Dermis microvascular lymphatic vessel endothelial cell (primary cell): ENCODE measurements at regions not wholly inside any gene's neighbourhood (a gene's known extent, or its start where the extent isn't known, plus 50 kb on each side); places are given as distances from the start of the nearest gene placed in this dataset.
"Not testable (repeated sequence)": the region's sequence is repeated elsewhere in the genome, so short reads cannot be mapped to it uniquely, and the experiment has no call there.

Experiments
- DNase-seq, 2 donors: peaks; one replicate each; pipeline versions ENCODE4 v3.0.0 to v3.0.0-alpha.2; 2010; ENCODE audit warnings: low read depth in 2 of 2

DNA sequence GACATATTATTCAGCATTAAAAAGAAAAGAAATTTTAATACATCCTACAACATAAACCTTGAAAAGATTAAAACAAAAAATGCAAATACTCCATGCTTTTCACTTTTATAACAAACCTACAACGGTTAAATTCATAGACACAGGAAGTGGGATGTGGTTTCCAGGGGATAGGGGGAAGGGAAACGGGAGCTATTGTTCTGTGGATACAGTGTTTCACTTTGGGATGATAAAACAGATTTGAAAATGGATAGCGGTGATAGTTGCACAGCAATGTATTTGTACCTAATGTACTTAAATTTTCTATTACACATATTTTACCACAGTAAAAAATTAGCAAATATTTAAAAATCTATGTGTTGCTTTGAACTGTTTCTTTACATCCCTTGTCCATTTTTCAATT is 368.0 kb downstream of the CDY2B start:
- not testable (repeated sequence) for DNase-seq

DNA sequence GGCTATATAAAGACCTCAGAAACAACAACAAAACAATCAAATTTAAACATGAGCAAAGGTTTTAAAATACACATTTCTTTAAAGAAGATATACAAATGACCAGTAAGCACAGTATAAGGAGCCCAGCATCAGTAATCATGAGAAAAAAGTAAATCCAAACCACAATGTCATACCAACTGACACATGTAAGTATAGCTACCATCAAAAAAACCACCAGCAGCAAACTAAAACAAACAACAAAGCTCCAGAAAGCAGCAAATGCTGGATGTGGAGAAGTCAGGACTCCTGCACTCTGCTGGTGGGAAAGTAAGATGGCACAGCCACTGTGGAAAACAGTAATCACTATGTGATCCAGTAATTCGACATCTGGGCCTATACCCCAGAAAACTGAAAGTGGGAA is 368.5 kb downstream of the CDY2B start:
- not testable (repeated sequence) for DNase-seq

DNA sequence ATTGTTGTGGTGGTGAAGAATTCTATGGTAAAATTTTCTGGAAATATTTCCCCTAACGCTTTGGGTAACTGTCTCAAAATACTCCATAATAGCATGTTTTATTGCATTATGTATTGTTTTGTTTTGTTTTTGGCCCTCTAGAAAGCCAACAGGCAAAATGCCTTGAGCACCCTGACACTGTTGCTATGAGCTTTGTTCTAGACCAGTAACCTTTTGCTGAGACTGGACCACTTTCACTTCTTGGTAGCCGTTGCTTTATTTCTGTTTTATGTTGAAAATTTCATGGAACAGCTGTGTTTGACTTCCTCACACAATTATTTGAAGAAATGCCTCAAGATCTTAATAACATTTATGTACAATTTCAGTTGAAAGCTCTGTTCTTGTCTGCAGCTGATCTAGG is 374.2 kb downstream of the CDY2B start:
- not testable (repeated sequence) for DNase-seq

DNA sequence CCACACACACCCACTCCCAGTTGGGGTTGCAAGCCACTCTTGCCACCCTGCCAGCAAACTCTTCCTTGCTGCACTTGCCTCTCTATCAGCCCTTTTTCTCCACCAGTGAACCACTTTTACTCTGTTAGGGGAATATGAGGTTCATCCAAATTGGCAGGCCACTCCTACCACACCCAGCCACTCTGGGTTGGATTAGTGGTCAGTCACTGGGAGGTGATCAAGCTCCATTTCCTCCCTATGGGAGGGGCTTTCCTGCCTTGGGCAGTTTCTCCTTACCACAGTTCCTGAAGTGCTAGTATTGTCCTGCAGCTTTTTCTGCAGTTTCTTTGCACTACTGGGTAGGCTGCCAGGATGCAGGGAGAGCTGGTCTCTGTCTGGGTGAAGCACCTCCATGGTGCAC is 395.3 kb downstream of the CDY2B start:
- not testable (repeated sequence) for DNase-seq

DNA sequence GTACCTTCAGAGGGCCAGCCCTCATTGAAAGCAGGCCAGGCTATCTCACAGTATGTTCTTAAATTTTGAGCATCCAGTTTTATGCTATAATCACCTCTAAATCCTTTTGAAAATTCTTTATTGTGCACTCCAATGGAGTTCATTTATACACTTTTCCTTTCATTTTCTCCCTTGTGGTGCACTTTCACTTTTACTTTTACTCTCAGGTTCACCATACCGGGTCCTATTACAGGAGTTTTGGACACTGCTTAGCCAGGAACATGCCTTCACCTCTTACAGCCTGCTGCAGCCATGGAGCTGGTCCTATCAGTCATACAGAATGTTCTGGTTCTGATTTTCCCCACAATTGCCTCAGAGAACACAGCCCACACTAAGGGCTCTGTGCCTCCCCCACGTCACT is 395.9 kb downstream of the CDY2B start:
- DNase-seq, result not testable (repeated sequence)

DNA sequence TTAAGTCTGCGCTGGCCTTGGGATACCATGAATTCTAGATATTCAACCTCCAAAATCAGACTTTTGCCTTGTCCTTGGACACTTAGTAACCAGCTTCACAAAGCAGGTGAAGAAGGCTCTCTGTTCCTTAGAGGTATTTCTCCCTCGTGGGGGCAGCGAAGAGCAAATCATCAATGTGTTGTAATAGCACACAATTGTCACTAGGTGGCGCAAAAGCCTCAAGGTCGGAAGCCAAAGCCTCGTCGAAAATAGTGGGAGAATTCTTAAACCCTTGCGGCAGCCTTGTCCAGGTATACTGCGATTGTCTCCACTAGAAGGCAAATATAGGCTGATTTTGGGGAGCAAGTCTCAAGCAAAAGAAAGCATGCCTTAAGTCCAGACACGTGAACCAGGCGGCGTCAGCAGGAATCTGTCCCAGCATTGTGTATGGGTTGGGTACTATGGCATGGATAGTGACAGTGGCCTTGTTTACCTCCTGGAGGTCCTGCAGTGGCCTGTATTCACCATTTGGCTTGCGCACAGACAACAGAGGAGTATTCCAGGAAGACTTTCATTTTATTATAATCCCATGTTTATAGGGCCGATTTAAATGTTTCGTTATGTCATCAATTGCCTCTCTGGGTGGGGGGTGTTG is 398.5 kb downstream of the CDY2B start:
- DNase-seq, result not testable (repeated sequence)

DNA sequence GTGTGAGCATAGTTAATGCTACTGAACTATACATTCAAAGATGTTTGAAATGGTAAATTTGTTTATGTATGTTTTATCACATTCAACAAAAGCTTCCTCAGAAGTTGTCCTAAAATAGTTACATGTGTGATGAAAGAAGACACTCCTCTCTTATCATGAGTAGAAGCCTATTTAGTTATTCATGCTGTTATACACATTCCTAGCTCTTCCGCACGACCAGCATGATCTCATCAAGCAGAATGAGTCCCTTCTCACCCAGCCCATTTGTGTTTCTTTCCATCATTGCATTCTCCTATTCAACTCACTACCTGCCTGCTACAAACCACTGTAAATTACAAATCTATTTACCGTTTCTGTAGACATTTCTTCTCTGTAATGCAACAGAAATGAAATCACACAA is 408.0 kb downstream of the CDY2B start:
- DNase-seq, result not testable (repeated sequence)

DNA sequence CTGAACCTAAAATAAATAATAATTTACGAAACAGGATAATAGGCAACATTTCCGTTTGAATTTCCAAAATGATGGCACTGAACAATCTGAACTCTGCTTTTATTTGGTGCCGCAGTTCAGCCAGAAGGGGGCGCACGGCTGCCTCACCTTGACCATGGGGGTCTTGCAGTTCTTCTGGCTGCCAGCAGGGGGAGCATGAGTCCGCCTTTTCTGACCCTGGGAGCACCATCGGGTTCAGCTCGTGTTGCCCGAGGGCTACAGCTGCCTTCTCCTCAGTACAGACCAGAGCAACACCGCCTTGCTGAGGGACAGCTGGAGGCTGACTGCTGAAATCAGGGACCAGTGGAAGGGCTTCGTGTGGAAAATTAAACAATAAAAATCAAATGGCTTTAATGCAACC is 420.3 kb downstream of the CDY2B start:
- not testable (repeated sequence) for DNase-seq

DNA sequence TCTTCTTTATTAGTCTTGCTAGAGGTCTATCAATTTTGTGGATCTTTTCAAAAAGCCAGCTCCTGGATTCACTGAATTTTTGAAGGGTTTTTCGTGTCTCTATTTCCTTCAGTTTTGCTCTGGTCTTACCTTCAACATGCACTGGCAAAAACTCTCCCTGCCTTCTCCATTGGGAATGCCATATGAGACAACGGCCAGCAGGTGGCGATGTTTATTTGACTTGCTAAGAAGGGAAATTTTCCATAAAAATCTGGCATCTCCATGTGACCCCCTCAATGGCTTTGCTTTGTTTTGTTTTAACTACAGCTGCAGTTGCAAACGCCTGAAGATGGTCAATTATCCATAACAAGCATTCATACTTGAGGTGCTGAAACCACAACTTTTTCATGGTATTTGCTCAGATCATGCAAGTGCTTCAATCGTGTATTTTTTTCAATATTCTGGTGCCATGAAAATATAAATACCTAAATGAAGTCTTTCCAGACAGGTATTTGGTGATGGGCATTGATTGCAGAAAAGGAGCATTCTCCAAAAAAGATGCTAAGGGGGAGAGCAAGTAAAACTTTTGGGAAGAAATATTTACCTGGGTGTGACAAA is 449.4 kb downstream of the CDY2B start:
- DNase-seq, result peak in 1 of 2 donors; percentile 6

DNA sequence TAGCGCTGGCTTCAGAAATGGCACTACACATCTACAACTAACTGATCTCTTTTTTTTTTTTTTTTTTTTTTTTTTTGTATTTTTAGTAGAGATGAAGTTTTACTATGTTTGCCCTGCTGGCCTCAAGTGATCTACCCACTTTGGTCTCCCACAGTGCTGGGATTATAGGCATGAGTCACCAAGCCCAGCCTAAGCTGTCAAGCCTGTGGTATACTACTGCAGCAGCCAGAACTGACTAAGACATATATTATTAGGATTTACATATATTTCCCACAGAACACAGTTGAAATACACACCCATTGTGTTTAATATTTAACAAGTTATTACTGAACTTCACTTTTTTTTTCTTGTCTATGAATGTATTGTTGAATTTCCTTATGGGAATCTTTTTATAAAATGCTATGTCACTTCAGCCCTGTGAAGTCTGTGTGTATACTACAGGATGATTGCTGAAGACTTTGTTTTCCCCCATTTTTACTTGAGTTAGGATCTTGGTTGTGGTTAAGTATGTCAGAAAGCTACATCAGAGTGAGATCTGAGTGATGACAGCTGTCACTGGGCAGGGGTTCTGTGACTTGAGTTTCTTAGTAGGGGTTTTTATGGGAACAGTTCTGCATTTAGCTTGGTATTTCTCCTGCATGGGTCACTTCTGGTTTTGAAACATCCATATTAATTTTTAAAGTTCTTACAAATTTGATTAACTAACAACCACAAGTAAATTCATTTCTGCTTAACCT is 481.5 kb downstream of the CDY2B start:
- DNase-seq, result no peak

DNA sequence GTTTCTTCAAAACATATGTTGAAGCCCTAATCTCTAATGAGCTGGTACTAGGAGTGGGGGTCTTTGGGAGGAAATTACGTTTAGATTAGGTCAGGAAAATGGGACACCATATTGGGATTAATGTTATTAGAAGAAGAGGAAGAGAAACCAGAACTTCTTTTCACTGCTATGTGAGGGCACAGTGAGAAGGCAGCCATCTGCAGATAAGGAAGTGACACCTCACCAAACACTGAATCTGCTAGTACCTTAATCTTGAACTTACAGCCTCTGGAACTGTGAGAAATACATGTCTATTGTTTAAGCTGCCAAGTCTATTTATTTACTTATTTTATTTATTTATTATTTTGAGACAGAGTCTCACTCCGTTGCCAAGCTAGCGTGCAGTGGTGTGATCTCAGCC is 482.4 kb downstream of the CDY2B start:
- no peak for DNase-seq

DNA sequence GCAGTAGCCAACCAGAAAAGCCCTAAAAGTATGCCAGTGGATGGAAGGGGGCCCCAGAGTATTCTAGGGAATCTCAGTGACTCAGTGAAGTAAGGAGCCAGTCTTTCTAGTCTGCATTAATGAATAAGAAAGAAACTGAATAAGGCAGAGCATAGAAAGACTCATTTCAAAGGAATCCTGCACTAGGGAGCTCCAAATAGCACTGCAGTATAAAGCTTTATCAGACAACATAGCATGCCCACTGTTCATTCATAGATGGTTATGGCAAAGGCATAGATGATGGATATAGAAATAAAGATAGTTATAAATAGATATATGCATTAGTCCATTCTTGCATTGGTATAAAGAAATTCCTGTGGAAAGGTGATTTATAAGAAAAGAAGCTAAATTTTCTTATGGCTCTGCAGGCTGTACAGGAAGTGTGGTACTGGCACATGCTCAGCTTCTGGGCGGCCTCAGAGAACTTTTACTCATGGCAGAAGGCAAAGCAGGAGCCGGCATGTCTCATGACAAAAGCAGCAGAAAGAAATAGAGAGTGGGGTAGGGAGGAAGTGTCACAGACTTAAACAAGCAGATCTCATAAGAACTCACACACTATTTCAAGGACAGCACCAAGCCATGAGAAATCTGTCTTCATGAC is 498.5 kb downstream of the CDY2B start:
- DNase-seq, result no peak

DNA sequence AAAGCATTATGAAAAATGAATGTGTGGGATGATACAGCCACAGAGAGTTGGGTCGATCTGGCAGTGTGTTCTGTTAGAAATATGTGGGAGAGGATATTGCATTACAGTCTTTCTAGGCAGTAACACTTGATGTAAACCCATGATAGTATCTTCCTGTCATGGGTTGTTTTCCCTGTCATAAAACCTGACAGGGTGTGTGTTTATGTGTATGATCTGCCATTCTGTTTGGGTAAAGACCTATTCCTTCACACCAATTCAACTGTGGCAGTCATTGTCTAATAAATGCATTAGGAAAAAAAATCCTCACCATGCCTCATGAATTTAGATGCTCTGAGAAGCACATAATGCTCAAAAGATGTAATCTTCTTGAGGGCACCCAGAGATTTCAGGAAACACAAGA is 501.7 kb downstream of the CDY2B start:
- no peak for DNase-seq

DNA sequence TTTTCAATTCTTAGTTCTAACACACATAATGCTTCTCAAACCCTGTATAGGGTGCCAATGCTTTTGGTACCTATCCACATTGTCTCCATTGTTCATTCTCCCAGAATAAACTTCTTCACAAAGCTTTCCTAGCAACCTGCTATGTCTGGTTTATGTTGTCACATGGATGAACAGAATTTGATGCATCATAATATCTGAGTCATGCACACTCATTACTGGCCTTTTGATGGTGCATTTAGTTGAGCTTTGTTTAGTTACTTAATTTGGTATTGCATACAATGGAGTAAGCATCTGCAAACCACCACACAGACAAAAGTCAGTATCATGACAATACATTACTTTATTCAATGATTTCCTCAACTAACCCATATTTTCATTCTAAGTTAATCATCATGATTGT is 511.6 kb downstream of the CDY2B start:
- no peak for DNase-seq

DNA sequence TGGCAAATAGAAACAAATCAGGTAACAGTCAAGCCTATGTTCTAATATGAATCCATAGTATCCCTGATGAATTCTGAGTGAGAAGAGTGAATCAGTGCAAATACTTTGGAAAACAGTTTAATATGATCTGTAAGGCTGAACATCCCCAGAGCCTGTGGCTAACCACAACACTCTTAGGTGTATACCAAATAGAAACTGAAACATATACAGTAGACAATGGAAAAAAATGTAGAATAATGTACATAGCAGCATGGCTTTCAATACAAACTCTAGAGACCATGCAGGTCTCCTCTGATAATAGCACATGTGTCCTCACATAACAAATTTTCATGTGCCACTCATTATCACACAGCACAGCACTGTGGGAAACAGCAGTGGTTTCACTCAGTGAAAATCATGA is 513.6 kb downstream of the CDY2B start:
- no peak for DNase-seq

DNA sequence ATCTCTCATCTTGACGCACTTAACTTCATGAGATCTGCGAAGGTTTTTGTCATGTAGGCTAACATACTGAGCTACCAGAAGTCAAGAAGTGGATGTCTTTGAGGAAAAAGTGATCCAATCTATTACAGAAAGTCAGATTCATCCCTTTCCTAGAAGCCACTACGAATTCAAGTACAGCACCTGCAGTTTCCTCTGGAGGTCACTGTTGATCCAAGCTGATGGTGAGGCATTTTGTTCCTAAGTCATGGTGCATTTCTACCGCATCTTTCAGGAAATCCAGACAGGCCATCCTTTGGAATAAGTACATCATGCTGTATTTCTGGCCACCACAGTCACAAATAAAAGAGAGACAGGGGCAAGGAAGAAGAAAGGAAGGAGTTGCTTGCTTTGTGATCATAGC is 541.0 kb downstream of the CDY2B start:
- DNase-seq, result no peak

DNA sequence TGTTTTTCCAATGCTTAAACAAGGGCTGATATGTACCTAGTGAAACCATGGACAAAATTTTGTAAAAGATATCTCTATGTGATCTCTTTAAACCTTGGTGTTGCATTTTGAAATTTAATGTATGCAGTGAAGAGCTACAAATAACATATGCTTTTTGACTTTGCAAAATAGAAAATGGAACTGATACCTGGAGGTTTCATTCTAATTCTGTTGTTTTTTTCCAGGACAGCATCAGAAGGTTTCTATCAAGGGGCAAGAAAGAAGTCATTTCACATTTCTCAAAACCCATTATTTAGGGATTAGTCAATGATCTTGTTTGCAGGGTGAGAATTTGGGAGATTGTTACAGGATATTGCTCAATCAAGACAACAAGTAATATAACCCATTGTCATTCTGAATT is 549.3 kb downstream of the CDY2B start:
- DNase-seq, result no peak

DNA sequence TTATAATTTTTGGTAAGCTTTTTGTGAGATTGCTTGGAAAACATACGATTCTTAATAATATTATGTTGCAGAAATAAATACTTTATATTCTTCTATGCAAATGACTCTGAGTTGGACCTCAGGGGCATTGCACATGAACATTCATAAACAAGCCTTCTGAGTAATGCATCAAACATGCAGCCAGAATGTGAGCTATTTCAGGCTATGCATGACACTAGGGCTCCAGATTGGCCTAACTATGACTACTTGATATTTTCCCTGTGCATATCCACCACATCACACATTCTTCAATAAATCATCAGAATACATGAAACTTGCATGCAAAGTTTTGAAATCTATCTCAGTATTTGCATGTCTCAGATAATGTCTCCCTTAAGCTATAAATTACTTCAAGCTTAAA is 560.1 kb downstream of the CDY2B start:
- DNase-seq, result no peak

DNA sequence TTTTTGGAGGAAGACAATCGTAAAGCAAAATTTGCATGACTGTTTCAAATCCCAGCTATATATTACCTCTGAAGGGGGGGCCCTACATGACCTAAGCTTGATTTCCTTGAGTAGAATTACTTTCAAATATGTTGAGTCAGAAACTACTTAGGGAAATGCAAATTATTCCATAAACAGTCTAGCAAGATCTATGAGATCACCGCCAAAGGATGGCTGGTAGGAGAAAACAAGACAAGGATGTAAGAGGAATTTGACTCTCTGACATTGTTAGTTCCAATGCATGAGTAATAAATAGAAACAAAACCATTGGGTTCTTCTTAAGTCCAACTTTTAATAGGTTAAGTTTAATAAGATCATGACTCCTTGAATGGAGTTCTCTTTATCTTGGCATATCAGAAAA is 561.4 kb downstream of the CDY2B start:
- no peak for DNase-seq

DNA sequence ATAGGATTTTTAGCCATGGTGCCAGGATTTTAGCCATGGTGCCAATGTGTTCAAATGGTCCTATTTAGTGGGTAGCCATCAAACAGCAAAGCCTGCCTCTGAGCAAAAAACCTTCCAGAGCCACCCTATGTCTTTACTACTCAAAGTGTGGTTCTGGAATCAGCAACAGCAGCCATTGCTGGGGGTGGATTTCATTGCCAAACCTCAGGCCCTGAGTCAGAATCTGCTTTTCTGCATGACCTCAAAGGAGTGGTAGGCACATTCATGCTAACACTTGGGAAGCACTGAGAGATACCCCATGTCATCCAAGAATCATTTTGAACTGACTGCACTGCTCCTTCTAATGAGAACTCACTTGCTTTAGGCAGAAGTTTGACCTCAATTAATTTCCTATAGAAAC is 603.0 kb downstream of the CDY2B start:
- no peak for DNase-seq

DNA sequence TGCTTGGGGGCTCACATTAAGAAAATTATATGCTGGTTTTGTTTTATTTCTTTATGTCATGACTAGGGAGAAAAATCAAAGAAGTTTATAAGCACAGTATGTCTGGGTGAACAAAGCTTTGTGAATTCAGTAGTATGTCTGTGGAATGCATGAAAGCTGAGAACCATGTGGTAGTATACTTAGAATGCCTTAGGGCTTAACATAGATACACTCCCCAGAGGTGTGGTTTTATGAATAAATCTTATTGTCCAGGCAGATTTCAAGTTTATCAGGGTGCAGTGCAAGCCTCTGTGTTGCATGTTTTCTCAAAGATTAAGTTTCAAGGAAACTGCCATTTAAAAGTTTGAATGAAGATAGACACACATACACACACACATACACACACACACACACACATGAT is 620.5 kb downstream of the CDY2B start:
- DNase-seq, result no peak

DNA sequence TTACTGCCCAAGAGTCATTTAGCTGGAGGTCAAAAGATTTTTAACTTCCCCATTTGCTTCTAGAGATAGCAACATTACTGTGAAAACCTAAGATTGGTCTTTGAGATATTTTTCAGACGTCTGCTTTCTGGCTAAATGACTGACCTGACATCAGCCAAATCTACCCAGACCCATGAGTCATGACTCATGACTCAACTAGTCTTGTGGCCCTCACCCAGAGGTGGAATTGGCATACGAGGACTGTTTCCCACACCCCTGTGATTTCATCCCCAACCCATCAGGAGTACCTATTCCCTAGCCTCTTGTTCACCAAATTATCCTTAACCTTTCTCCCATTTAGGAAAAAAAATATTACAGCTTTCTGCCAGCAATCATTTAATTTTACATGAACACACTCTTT is 641.6 kb downstream of the CDY2B start:
- no peak for DNase-seq

DNA sequence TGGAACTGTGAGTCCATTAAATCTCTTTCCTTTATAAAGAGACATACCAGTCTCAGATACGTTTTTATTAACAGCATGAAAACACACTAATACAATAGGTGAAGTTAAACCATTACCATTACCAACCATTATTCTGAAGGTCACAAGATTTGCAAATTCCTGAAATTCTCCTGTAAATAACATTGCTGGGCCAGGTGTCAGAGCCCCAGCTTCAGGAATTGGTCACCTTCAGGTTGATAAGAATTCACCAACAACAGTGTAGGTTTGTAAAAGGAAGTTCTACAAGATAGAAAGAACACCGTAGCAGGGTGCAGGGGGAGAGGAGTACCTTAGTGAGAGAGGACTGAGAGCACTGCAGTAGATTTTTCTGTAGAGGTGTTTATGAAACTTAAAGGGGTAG is 644.3 kb downstream of the CDY2B start:
- DNase-seq, result no peak
